Subcutaneous abdominal adipose tissue (tissue), 5 donors: ENCODE measurements at regions not wholly inside any gene's neighbourhood (a gene's known extent, or its start where the extent isn't known, plus 50 kb on each side); places are given as distances from the start of the nearest gene placed in this dataset.
"Not testable (repeated sequence)": the region's sequence is repeated elsewhere in the genome, so short reads cannot be mapped to it uniquely, and the experiment has no call there.

ENCODE experiments used
- H3K27ac ChIP-seq: one replicate; pipeline ENCODE4 v1.7.0; 2013; ENCODE audit warnings: low read depth, mild to moderate bottlenecking, inconsistent platforms, low read length, moderate library complexity
- H3K27me3 ChIP-seq, 5 donors: one replicate each; pipeline ENCODE4 v1.7.0; 2013; ENCODE audit warnings: low read length in 5 of 5, inconsistent platforms in 1 of 5; ENCODE audit not compliant: control insufficient read depth in 5 of 5, insufficient read depth in 4 of 5
- H3K36me3 ChIP-seq, 5 donors: one replicate each; pipeline ENCODE4 v1.7.0; 2013; ENCODE audit warnings: low read length in 5 of 5; ENCODE audit not compliant: control insufficient read depth in 5 of 5, insufficient read depth in 5 of 5
- H3K4me1 ChIP-seq, 5 donors: one replicate each; pipeline ENCODE4 v1.7.0; 2013; ENCODE audit warnings: low read length in 5 of 5, mild to moderate bottlenecking in 3 of 5, moderate library complexity in 1 of 5; ENCODE audit not compliant: control insufficient read depth in 5 of 5, insufficient read depth in 5 of 5
- H3K4me3 ChIP-seq, 5 donors: one replicate each; pipeline ENCODE4 v1.7.0; 2013; ENCODE audit warnings: low read length in 5 of 5, low read depth in 1 of 5
- H3K9ac ChIP-seq, 5 donors: one replicate each; pipeline ENCODE4 v1.7.0; 2013; ENCODE audit warnings: low read length in 5 of 5, mild to moderate bottlenecking in 4 of 5, moderate library complexity in 3 of 5
- H3K9me3 ChIP-seq, 5 donors: one replicate each; pipeline ENCODE4 v1.7.0; 2013; ENCODE audit warnings: low read length in 5 of 5; ENCODE audit not compliant: control insufficient read depth in 5 of 5
- donor health status: healthy.
- donor health status: healthy.
- donor health status: healthy.
- donor health status: healthy.
- donor health status: healthy.

- no peaks in the 10 kb centered on the region for H3K36me3 ChIP-seq
- peaks cover 26 to 58% (median 53%) of the 10 kb centered on the region in 5 donors for H3K4me1 ChIP-seq
- H3K9me3 ChIP-seq = no peaks in the 10 kb centered on the region
- peak overlapping the region in 2 of 5 donors; percentile 26 to 41 for H3K4me3 ChIP-seq
- no peaks in the 10 kb centered on the region for H3K27me3 ChIP-seq
- peak overlapping the region; percentile 17 to 87 (median 71) for H3K9ac ChIP-seq
- peak overlapping the region; percentile 79 for H3K27ac ChIP-seq
Observed at GRCh38 chr17:83204230-83204725, 124.9 kb downstream of the METRNL start.

DNA sequence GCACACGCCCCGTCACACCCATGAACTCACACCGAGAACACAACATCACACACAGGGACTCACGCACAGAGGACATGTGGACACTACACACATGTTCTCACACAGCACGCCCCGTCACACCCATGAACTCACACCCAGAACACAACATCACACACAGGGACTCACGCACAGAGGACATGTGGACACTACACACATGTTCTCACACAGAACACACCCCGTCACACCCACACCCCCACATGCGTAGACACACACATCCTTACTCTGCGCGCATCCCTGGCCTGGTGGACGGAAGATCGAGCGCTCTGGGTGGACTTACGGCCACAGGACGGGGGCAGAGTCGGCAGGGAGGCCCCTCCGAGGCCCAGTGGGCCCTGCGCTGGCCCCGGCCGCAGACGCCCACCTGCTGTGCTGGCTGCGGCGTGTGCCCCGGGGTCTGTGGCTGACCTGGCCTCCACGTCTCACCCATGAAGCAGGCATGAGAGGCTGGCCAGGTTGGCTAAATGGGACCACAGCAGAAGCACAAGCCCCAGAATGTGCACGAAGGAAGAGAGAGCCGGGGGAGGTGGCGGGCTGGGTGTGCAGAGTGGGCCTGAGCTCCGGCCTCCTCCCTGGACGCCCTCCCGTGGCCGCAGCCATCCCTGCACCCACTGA lies 125.5 kb downstream of the METRNL start:
- not testable (repeated sequence) for H3K27ac ChIP-seq, H3K36me3 ChIP-seq, H3K27me3 ChIP-seq, H3K9me3 ChIP-seq, H3K4me3 ChIP-seq
- peak overlapping the region in 1 of 5 donors; percentile 87 for H3K9ac ChIP-seq
- peaks cover 26 to 53% (median 47%) of the 10 kb centered on the region in 5 donors for H3K4me1 ChIP-seq

GRCh38 chr17:83205387-83206035 lies 126.1 kb downstream of the METRNL start:
- not testable (repeated sequence) for H3K36me3 ChIP-seq, H3K4me3 ChIP-seq, H3K27me3 ChIP-seq, H3K9ac ChIP-seq, H3K9me3 ChIP-seq, H3K27ac ChIP-seq
- peaks cover 24 to 47% (median 41%) of the 10 kb centered on the region in 5 donors for H3K4me1 ChIP-seq

DNA sequence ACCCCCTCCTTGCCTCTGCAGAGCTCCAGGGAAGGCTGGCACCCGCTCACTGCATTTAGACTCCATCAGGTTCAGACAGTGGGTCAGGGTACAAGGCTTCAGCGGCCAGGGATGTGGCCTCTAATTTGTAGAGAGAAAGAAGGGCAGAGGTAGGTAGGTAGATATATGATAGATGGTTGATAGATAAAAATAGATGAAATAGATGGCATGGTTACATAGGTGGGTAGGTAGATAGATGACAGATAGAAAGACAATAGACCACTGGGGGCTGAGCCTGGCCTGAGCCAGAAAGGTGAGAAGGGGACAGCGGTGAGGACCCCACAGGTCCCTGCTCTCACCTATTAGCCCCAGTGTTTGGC lies 126.6 kb downstream of the METRNL start:
- H3K36me3 ChIP-seq, H3K9me3 ChIP-seq, H3K9ac ChIP-seq, H3K27me3 ChIP-seq, H3K27ac ChIP-seq, H3K4me3 ChIP-seq: not testable (repeated sequence)
- H3K4me1 ChIP-seq = peaks cover 20 to 42% (median 36%) of the 10 kb centered on the region in 5 donors

DNA sequence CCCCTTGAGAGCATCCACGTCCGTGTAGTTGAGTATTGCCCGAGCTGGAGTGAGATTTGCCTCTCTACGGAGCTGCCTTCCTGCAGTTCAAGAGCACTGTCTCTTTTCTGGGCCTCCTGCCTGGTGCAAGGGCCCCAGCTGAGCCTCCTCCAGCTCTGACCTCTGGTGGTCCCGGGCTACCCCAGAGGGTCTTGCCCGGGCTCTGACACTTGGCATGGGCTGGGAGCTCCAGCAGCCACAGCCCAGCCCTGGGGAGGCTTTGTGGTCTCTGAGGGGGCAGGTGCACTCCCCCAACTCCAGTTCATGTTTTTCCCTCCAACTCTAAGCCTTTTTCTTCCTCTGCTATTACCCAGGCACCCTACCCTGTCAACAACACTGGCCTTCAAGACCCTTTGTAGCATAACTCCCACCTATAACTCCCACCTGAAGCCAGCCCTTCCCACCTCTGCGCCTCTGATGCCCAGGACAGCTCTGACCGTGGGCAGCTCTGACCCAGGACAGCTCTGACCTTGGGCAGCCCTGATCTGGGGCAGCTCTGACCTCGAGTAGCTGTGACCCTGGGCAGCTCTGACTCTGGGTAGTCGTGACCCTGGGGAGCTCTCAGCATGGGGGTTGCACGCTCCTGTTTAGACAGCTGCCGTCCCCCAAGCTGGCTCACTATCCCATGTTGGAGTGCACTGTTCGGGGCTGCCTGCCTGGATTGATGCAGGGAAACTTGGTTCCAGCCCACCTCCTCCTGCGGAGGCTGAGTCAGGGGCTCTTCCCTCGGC lies 127.6 kb downstream of the METRNL start:
- not testable (repeated sequence) for H3K36me3 ChIP-seq, H3K9ac ChIP-seq

GRCh38 chr17:83247001-83247400 lies 167.6 kb downstream of the METRNL start:
- not testable (repeated sequence) for H3K9ac ChIP-seq, H3K9me3 ChIP-seq, H3K4me1 ChIP-seq, H3K27ac ChIP-seq, H3K36me3 ChIP-seq, H3K4me3 ChIP-seq, H3K27me3 ChIP-seq

More for the DNA sequence above, 127.6 kb downstream of the METRNL start:
- H3K27ac ChIP-seq, H3K9me3 ChIP-seq, H3K4me3 ChIP-seq, H3K27me3 ChIP-seq: not testable (repeated sequence)
- peaks cover 15 to 32% (median 26%) of the 10 kb centered on the region in 5 donors for H3K4me1 ChIP-seq
